ENCODE measurements at regions not wholly inside any gene's neighbourhood (a gene's known extent, or its start where the extent isn't known, plus 50 kb on each side); places are given as distances from the start of the nearest gene placed in this dataset.

DNA sequence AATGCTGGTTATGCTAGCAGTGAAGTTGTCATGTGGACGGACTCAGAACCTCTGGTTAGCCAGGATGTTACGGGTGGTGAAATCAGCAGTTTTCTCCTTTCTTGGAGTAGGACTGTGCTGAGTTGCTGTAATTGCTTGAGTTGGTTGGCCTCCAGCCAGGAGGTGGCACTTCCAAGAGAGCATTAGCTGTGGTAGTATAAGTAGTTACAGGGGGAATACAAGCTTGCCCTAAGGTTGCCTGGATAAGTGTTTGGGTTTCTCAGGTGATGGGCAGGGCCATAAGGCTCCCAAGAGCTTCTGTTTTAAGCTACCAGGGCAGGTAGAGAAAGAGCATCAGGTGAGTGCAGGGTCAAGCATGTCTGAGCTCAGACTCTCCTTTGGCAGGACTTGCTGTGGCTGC lies 103.0 kb downstream of the ZNF518B start:
- no peak for FAIRE-seq
- TF ChIP-seq, protein P1, sequence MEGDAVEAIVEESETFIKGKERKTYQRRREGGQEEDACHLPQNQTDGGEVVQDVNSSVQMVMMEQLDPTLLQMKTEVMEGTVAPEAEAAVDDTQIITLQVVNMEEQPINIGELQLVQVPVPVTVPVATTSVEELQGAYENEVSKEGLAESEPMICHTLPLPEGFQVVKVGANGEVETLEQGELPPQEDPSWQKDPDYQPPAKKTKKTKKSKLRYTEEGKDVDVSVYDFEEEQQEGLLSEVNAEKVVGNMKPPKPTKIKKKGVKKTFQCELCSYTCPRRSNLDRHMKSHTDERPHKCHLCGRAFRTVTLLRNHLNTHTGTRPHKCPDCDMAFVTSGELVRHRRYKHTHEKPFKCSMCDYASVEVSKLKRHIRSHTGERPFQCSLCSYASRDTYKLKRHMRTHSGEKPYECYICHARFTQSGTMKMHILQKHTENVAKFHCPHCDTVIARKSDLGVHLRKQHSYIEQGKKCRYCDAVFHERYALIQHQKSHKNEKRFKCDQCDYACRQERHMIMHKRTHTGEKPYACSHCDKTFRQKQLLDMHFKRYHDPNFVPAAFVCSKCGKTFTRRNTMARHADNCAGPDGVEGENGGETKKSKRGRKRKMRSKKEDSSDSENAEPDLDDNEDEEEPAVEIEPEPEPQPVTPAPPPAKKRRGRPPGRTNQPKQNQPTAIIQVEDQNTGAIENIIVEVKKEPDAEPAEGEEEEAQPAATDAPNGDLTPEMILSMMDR (IDR thresholded peaks at IDR 0.05; ENCODE audit: insufficient read depth, low read length, severe bottlenecking): no peak

DNA sequence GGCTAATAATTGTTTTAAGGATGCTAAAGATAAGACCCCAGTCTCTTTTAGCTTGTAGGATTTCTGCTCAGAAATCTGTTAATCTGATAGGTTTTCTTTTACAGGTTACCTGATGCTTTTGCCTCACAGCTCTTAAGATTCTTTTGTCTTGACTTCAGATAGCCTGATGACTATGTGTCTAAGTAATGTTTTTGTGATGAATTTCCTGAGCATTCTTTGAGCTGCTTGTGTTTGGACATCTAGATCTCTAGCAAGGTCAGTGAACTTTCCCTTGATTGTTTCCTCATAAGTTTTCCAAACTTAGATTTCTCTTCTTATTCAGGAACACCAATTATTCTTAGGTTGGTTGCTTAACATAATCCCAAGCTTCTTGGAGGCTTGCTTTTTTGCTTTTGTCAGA lies 104.1 kb downstream of the ZNF518B start:
- Histone ChIP-seq H3K36me3 (ENCODE audit: control insufficient read depth, insufficient read depth, low read length) (no peaks in the 10 kb centered on the region), H3K4me3 (ENCODE audit: low read depth, low read length) (no peak overlapping the region), H3K27me3 (ENCODE audit: control insufficient read depth, insufficient read depth, low read length) (no peaks in the 10 kb centered on the region)
- FAIRE-seq (no peak), DNase-seq (ENCODE audit: low read depth) (peak; percentile 55)
- TF ChIP-seq, protein P1 (IDR thresholded peaks at IDR 0.05; ENCODE audit: insufficient read depth, low read length, severe bottlenecking): no peak

More for the DNA sequence above, 103.0 kb downstream of the ZNF518B start:
- Histone ChIP-seq H3K4me3 (ENCODE audit: low read depth, low read length) (no peak overlapping the region), H3K36me3 (ENCODE audit: control insufficient read depth, insufficient read depth, low read length) (no peaks in the 10 kb centered on the region), H3K27me3 (ENCODE audit: control insufficient read depth, insufficient read depth, low read length) (no peaks in the 10 kb centered on the region)
- DNase-seq (ENCODE audit: low read depth): no peak

DNA sequence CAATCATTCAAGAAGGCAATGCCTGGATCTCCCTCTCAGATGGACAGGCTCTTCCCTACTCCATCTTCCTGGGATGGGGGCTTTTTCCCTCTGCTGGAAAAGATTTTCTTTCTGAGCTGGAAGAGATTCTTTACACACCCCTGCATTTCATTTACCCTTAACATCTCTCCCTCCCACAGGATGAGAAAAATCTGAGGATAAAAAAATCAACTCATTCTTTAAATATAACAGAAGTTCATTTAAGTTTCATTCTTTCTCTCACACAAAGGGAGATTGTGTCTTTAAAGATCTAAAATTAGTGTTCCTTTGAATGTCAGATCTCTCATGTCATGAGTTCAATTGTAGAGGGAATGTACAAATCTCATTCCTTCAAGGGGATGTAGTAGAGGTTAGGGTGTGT lies 109.0 kb downstream of the ZNF518B start:
- FAIRE-seq: no peak
- H3K27me3 ChIP-seq (ENCODE audit: control insufficient read depth, insufficient read depth, low read length): no peaks in the 10 kb centered on the region
- H3K4me3 ChIP-seq (ENCODE audit: low read depth, low read length): no peak overlapping the region

DNA sequence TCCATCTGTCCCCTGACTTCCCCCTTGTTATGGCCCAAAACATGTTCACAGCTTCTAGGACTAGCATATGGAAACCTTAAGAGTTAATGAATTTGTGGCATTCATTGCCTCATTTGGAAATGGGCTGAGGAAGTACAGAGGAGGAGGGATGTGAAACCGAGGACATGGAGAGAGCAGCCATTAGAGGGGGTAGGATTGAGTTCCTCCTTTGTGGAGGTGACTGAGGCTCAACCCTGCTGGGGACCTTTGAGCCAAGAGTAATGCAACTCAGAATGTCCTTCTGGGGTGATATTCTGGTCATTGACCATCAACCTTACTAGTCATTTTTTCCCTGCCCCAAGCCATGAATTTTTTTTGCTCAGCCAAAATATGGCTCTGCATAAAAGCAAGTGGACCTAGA lies 109.4 kb downstream of the ZNF518B start:
- no peaks in the 10 kb centered on the region for H3K36me3 ChIP-seq (ENCODE audit: control insufficient read depth, insufficient read depth, low read length)
- FAIRE-seq (no peak), DNase-seq (ENCODE audit: low read depth) (no peak)
- no peak overlapping the region for H3K4me3 ChIP-seq (ENCODE audit: low read depth, low read length)
- TF ChIP-seq, protein P1 (IDR thresholded peaks at IDR 0.05; ENCODE audit: insufficient read depth, low read length, severe bottlenecking): no peak
- H3K27me3 ChIP-seq (ENCODE audit: control insufficient read depth, insufficient read depth, low read length): no peaks in the 10 kb centered on the region

More for the DNA sequence above, 109.0 kb downstream of the ZNF518B start:
- TF ChIP-seq, protein P1 (IDR thresholded peaks at IDR 0.05; ENCODE audit: insufficient read depth, low read length, severe bottlenecking): no peak
- DNase-seq (ENCODE audit: low read depth): no peak
- H3K36me3 ChIP-seq (ENCODE audit: control insufficient read depth, insufficient read depth, low read length): no peaks in the 10 kb centered on the region

DNA sequence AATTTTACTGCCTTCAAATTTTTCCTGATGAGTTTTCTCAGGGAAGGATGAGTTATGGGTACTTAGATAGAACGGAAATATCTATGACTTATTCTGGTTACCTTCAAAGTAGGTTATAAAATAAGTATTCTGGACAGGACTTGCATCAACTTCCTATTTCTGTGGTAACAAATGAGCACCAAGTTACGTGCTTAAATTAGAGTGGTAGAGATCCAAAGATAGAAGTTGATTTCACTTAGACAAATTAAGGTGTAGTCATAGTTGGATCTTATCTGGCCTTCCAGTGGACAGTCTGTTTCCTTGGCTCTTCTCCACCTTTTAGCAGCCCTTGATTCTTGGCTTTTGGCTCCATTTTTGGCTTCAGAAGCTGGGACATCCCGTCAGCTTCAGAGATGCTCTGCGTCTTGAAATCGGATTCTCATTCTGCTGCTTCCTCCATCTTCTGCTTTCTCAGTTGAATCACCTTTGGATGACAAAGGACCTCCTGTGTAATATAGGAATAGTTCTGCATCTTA lies 109.9 kb downstream of the ZNF518B start:
- Histone ChIP-seq H3K4me3 (ENCODE audit: low read depth, low read length) (no peak overlapping the region), H3K27me3 (ENCODE audit: control insufficient read depth, insufficient read depth, low read length) (no peaks in the 10 kb centered on the region), H3K36me3 (ENCODE audit: control insufficient read depth, insufficient read depth, low read length) (no peaks in the 10 kb centered on the region)
- no peak for FAIRE-seq
- DNase-seq (ENCODE audit: low read depth): no peak
- TF ChIP-seq, protein P1 (IDR thresholded peaks at IDR 0.05; ENCODE audit: insufficient read depth, low read length, severe bottlenecking): no peak

DNA sequence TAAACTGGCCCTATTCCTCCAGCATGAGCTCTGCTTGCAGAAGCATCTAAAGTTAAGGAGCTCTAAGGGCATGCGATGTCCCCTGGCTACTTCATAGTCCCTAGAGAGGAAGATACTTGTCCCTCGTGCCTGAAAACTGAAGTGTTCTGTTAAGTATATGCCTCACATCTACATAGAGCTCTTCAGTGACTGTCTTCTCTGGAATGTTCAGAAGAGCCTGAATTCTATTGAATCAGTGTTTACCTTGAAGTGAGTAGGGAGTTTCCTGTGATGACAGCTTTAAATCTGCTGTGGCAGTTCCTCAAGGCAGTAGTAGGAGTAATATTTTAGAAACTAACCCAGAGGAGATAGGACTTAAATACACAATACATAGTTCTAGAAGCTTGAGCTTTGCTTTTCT lies 111.2 kb downstream of the ZNF518B start:
- no peaks in the 10 kb centered on the region for H3K27me3 ChIP-seq (ENCODE audit: control insufficient read depth, insufficient read depth, low read length)
- FAIRE-seq: no peak
- DNase-seq (ENCODE audit: low read depth): peak; percentile 95
- TF ChIP-seq, protein P1 (IDR thresholded peaks at IDR 0.05; ENCODE audit: insufficient read depth, low read length, severe bottlenecking): no peak
- H3K36me3 ChIP-seq (ENCODE audit: control insufficient read depth, insufficient read depth, low read length): no peaks in the 10 kb centered on the region
- no peak overlapping the region for H3K4me3 ChIP-seq (ENCODE audit: low read depth, low read length)
